Left renal pelvis (tissue), 4 donors: ENCODE measurements at regions not wholly inside any gene's neighbourhood (a gene's known extent, or its start where the extent isn't known, plus 50 kb on each side); places are given as distances from the start of the nearest gene placed in this dataset.
"Not testable (repeated sequence)": the region's sequence is repeated elsewhere in the genome, so short reads cannot be mapped to it uniquely, and the experiment has no call there.

Source experiments
- DNase-seq, 4 donors: peaks; one replicate each; pipeline ENCODE4 v3.0.0-alpha.2; 2013; ENCODE audit warnings: low read depth in 4 of 4, low spot score in 3 of 4

GRCh38 chr20:48219306-48219705, 434.0 kb upstream of the SULF2 start:
- no peak for DNase-seq

GRCh38 chr20:48217190-48217589, 431.9 kb upstream of the SULF2 start:
- DNase-seq: no peak

GRCh38 chr20:48215536-48215935, 430.3 kb upstream of the SULF2 start:
- no peak for DNase-seq

GRCh38 chr20:48214601-48215000, 429.3 kb upstream of the SULF2 start:
- no peak for DNase-seq

GRCh38 chr20:48213635-48214034, 428.4 kb upstream of the SULF2 start:
- not testable (repeated sequence) for DNase-seq

GRCh38 chr20:48212806-48213509, 427.7 kb upstream of the SULF2 start:
- no peak for DNase-seq

- DNase-seq: no peak
Observed at GRCh38 chr20:48211847-48212246, 426.6 kb upstream of the SULF2 start.

GRCh38 chr20:48211238-48211637, 426.0 kb upstream of the SULF2 start:
- DNase-seq: no peak

- no peak for DNase-seq
Observed at GRCh38 chr20:48210111-48211027, 425.1 kb upstream of the SULF2 start.

GRCh38 chr20:48209102-48209501, 423.8 kb upstream of the SULF2 start:
- no peak for DNase-seq

GRCh38 chr20:48208176-48208575, 422.9 kb upstream of the SULF2 start:
- no peak for DNase-seq

GRCh38 chr20:48207505-48207904, 422.2 kb upstream of the SULF2 start:
- DNase-seq: no peak

GRCh38 chr20:48205786-48206185, 420.5 kb upstream of the SULF2 start:
- DNase-seq: no peak

GRCh38 chr20:48205281-48205782, 420.1 kb upstream of the SULF2 start:
- no peak for DNase-seq

GRCh38 chr20:48204499-48204898, 419.2 kb upstream of the SULF2 start:
- DNase-seq: no peak

- no peak for DNase-seq
Observed at GRCh38 chr20:48203252-48203651, 418.0 kb upstream of the SULF2 start.

GRCh38 chr20:48202334-48203113, 417.2 kb upstream of the SULF2 start:
- DNase-seq: no peak

- DNase-seq: no peak
Observed at GRCh38 chr20:48201885-48202284, 416.6 kb upstream of the SULF2 start.

GRCh38 chr20:48201188-48201587, 415.9 kb upstream of the SULF2 start:
- DNase-seq: no peak

GRCh38 chr20:48198929-48199451, 413.7 kb upstream of the SULF2 start:
- DNase-seq: no peak

- no peak for DNase-seq
Observed at GRCh38 chr20:48197066-48197465, 411.8 kb upstream of the SULF2 start.
